Activated CD8-positive, alpha-beta memory T cell treated with anti-CD3 and anti-CD28 coated beads for 24 hours (primary cell): ENCODE measurements at regions not wholly inside any gene's neighbourhood (a gene's known extent, or its start where the extent isn't known, plus 50 kb on each side); places are given as distances from the start of the nearest gene placed in this dataset.
"Not testable (repeated sequence)": the region's sequence is repeated elsewhere in the genome, so short reads cannot be mapped to it uniquely, and the experiment has no call there.

Experiments used
- DNase-seq: peaks from one replicate; pipeline ENCODE4 v3.0.0-alpha.2; 2020

DNA sequence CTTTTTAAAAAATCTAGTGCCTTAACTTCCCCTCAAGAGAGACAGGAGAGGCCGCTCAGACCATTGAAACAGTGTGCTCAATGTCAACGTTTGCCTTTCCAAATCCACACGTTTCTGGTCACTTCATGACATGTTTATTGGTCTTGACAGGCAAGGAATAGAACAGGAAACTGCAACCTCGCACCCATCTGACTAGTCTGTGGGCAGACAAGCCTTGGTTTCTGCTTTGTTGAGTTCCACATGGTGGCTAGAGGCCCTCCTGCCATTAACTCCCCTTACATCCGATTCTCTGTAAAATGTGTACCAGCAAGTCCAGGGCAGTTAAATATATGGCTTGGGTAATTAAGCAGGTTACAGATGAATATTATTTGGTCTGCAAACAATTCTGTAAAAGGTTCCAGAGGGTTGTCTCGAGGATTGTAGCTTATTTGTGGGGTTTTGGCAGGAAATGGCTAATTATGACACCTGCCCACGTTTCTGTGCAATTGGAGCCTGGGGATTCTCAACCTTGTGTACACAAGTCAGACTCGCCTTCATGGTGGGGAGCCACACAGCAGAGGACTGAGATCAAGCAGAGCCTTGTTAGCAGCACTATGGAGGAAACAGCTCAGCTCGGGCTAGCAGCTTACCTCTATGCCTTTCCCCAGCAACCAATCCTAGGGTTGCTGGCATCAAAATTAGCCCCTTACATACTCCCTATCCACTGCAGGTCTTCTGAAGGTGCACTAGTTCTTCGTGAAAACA, 317.5 kb upstream of the IGF1R start:
- DNase-seq: no peak

DNA sequence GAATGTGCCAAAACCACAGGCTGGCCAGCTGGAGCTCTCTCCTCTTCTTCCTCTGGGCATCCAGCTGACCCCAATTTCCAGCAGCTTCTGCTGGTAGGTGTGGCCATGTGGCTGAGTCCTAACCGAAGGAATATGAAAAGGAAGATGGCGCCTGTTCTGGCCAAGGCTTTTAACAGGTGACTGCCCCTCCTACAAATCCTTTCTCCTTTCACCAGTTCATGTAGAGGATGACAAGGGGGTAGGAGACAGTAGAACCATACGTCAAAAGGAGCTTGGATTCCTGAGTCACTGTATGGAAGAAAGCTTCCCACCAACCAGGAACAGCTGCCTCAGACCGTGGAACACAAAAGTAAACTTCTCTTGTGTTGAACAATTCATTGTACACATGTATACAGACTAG, 316.7 kb upstream of the IGF1R start:
- DNase-seq: no peak

DNA sequence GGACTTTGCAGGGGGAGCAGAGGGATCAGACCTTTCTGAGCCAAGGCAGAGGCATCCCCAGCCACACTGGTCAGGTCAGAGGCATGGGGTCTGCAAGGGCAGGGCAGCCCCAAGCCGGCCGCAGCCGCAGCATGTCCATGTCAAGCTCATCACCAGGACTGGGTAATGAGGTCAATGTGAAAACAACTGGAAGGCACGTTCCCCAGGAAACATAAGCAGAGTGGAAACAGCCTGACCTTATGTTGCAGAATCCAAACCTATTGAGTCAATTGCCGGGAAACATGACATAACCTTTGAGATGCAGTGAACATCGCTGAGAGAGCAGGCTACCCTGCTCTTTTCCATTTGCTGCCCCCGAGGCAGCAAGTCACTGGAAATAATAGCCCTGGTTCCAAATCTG, 315.1 kb upstream of the IGF1R start:
- DNase-seq: no peak

DNA sequence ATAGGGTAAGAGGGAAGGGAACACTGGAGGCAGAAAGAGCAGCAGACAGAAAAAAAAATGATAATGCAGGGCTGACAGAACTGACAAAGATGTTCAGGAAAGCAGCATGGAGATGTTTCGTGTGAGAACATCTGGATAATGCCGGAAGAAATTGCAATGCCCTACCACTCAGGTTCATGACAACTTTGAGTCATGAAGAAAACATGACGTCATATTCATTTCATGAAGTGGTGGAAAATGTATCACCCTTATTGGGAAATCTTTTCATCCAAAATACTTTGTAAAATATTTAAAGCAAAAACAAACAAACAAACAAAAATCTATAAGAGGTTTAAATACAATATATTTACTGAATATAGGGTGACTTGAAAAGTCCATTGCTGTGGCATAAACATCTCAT, 305.4 kb upstream of the IGF1R start:
- DNase-seq: no peak

DNA sequence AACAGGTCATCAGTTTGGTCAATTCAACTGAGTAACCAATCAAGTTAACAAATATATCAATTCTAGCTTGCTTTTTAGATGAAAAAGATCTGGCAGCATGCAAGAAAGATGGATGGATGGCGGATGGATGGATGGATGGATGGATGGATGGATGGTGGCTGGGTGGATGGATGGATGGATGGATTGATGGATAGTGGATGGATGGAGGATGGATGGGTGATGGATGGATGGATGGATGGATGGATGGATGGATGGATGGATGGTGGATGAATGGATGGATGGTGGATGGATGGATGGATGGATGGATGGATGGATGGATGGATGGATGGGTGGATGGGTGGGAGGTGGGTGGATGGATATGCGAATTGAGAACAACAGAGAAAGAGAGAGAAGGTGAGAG, 303.7 kb upstream of the IGF1R start:
- no peak for DNase-seq

DNA sequence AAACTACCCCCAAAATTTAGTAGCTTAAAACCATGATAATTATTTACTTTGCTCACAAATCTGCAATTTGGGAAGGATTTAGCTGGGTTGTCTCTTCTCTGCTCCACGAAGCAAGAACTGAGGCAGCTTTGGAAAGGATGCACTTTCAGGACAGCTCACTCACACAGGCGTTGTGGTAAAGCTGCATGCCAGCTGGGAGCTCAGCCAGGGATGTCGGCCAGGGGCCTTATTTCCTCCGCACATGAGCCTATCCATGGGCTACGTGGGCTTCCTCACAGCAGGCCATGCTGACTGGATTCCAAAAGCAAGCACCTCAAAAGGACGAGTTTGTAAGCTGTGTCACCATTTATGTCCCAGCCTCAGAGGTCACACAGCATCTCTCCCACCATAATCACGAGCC, 301.3 kb upstream of the IGF1R start:
- no peak for DNase-seq

DNA sequence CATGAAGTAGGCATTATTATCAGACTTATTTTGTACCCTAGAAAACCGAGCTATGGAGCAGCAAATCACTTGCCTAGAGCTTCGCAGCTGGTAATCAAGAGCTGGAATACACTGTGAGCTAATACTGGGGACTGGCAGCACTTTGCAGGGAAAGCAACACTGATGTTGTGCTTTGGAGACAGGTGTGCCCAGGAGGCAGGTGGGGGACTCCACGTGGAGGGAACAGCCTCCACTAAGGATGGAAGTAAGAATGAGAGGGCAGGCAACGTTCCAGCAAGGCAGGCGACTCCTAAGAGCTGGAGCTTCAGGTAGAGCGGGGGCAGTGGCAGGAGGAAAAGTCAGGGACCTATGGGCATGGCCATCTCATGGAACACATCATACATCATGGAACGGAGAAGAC, 300.5 kb upstream of the IGF1R start:
- DNase-seq: no peak

DNA sequence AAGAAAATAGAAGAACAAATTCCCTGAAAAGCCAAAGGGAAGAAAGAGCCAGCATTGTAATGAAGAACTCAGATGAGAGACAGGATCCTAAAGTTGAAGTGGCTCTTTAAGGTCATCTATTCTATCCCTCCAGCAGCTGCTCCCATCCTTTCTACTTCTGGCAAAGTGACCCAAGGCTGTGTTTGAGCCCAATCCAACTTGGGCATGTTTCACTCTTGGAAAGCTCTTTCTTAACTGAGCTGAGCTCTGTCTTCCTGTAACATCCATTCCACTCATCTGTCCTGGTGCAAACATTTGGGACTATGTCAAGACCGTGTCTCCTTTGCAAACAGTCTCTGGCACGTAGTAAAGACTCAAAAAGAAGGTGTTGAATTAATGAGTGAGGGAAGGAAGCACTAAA, 298.1 kb upstream of the IGF1R start:
- no peak for DNase-seq

DNA sequence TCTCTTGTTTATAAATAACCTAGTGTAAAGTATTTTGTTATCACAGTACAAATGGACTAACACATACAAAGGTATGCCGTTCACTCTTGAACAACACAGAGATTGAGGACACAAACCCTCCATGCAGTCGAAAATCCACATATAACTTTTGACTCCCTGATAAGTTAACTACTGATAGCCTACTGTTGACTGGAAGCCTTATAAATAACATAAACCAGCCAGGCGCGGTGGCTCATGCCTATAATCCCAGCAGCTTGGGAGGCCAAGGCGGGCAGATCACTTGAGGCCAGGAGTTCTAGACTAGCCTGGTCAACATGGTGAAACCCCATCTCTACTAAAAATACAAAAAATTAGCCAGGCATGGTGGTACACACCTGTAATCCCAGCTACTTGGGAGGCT, 290.1 kb upstream of the IGF1R start:
- not testable (repeated sequence) for DNase-seq

DNA sequence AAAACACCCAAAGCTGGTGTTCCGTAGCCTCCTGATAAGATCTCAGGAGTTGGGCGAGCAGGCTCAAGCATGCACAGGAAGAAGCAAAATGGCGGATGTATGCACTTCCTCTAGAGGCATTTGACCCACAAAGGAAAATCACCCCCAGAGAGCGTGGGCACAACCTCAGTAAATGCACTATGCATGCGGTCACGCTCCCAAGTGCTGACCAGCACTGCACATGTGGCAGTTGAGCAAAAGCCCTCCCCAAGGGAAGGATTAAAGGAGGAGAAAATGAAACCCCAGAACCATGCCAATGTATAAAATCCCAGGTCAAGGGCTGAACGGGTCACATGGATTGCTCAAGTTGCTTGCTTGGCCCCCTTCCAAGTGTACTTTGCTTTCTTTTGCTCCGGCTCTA, 289.4 kb upstream of the IGF1R start:
- no peak for DNase-seq

DNA sequence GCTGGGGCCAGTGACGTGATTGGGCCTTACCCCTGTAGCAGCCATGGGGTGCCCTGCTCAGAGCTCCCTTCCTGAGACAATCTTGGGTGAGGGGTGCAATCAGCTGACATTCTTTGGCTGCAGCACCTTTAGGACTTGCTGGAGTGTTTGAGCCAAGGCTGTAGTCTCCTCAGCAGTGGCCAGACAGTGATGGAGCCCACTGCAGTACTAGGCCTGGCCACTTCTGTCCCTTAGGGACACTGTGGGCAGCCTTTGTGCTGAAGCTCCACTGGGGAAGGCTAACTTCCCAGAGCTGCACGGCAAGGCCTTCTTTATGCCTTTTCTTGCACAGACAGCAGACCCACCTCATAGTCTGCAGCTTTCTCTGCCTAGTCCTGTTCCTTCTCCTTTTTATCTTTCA, 284.9 kb upstream of the IGF1R start:
- DNase-seq: no peak

DNA sequence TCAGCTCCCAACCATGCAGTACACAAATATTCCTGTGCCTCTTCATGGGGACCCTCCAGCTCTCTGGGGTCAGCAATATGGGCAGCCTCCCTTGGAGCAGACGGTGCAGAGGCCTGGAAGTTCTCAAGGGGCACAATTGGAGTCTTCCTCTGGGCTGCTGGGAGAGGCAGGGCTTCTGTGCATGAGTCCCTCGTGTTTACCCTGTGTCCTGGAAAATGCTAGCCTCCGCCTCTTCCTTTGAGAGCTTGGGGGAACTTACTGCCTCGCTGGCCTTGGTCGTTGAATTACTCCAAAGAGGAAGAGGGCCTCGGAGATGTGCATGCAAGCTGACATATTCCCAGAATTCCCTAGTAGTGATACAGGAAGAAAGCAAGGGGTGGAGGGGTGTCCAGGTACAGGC, 284.4 kb upstream of the IGF1R start:
- no peak for DNase-seq

DNA sequence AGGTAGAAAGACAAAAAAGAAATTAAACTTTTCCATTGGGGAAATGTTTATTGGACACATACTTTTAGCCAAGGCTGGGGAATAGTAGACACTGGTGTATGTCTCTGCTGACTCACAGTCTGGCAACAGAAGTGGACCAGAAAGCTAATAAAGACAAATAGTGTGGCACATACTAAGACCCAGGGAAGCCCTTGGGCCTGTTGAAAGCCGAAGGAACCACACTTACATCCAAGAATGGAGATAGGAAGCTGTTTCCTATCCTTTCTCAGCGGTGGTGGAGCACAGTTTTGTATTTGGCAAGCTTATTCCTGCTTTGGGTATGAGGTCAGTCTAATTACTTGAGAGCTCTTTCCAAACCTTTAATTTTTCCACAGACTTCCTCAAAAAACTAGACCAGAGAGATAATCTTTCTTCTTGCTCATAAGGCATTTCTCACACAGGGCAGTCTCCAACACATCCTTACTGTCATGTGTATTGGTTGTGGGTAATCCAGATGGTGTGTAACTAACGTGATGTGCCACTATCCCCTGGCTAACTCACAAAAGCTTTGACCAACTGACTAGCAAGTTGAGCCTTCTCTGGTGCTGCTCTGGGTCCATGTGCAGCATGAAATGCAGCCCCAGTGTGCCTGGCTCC, 279.1 kb upstream of the IGF1R start:
- DNase-seq: no peak

DNA sequence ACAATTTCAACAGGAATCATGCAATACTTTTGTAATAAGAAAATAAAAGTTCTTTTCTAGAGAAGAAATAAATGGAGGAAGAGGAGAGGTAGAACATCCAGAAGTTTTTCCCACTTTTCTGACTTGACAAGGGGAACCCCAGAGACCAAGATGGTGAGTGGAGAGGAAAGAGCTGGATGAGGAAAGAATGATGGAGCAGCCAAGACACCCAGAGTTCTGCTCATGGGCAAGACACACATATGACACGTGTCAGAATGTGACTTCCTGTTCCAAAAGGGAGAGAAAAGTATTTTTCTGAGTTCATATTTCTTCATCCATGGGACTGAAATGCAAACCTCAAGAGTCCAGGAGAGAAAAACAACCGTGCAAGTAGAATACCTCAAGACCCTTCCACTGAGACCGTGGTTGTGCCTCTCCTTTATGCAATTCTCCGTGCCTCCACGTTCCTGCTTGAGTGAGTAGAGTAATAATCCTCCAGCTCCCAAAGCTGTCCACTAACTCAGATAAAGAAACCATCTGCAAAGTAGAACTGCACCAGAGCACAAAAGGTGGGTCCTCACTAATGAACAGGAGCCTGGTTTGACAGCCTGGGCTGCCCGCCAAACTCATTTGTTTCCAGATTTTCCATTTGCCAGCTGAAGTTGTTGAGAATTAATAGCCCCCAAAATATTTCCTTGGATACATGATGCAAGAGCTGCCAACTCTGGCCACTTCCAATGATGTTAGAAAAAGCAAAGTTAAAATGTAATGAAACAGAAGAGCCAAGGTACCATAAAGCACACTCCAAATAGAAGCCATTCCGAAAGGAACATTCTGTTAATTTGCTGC, 272.6 kb upstream of the IGF1R start:
- no peak for DNase-seq

DNA sequence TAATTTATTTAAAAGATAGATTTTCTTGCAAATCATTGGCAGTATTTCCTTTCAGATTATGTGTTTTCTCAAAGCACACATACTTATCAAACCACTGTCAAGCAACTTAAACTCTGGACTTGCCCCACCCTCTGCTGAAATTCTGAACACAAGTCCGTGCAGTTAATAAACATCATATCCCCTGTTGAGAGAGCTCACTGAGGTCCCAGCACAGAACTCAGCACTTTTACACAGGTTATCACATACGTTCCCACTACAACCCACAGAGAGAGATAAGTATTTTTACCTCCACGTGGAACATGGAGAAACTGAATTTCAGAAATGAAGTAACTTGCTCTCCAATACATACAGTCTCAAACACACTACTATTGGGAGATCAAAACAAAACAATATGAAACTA, 267.6 kb upstream of the IGF1R start:
- DNase-seq: no peak

DNA sequence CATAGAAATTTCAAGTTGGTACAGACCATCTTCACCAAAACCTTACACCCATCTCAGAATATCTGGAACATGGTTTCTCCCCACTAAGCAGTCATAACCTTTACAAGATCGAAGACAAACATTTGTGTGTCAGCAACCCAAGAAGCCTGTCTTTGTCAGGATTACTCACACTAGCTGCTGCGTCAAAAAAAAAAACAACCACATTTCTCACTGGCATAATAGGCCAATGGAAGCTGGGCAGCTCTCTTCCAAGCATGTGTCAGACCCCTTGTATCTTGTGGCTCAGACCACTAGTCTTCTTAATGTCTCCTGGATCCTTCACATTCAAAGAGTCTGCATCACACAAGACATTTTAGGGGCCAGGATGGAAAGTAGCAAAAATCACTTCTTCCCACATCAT, 266.9 kb upstream of the IGF1R start:
- no peak for DNase-seq

DNA sequence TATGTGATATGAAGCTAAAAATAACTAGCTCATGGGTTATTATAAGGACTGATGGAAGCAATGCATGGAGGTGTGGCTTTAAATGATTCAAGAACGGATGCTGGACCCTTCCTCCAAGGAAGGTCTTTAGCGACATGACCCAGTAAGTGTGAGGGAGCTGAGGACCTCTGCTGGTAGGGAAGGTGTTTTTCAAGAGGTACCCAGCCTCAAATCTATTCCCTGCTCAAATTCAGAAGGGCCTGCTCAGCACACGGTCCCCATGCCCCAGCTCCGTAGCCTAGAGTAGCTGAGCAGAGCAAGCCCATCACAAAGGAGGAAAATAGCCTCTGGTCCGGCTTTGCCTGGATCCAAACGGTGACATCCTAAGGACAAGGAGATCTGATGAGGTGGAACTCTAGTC, 266.2 kb upstream of the IGF1R start:
- DNase-seq: no peak

DNA sequence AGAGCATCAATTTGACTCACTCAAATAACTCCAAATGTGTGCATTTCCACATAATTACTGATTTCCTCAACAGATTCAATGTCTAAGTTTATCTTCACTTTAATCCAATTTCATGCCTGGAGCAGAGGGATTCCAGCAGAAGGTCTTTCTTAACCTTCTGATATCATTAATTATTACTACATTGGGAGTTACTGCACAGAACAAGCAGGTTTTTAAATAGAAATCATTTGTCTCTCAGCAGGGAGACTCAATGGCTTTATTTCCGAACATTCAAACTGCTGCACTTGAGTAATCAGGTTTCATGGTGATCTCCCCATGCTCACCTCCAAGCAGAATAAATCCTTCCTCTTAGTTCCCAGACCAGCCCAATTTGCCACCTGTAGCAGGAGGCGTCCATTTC, 264.8 kb upstream of the IGF1R start:
- no peak for DNase-seq

DNA sequence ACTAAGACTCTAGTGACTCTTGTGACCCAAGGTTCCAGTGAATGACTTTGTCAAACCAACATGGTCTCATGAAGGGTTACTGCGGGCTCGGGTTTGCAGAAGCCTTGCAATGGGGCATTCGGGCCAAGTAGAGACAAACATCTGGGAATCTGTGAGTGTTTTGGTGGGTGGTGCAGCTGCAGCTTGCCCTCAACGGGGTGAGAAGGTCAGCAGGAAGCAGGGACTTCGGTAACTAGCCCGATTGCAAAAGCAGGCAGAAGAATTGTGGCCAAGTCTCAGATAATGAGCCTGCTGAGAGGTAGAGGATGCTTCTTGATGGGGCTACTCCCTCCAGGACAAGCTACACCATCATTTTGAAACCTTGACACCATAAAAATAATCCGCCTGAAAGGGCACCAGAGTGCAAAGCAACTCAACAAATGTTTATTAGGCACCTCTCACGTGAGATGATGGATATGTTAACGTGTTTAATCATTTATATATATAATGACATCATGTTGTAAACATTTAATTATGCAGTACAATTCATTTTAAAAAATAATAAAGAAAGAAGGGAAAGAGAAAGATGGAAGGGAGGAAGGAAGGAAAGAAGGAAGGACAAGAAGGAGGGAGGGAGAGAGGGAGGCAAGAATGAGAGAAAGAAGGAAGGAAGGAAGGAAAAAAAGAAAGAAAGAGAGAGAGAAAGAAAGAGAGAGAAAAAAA, 263.9 kb upstream of the IGF1R start:
- DNase-seq: no peak

DNA sequence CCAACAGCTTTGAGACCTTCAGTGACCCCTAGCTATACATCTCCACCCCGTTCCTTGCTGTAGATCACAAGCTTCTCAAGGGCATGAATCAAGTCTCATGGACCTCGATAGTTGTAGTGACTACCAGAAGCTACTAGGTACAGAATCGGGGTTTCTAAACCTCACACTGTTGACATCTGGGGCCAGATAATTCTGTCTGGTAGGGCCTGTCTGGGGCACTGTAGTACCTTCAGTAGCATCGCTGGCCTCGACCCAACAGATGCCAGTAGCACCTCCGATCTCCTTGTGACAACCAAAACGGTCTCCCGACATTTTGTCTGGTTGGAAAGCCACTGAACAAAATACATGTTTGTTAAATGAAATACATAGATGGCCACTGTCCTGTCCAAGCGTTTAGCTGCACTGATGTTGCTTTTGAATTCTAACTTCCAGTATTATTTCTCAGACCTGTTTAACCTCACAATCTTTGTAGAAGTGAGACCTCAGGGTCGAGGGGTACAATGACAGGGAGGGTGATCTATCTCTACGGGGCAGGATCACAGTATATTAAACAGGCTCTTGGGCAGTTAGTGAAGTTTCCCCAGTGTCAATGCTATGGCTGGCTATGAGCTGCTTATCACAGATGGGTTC, 262.5 kb upstream of the IGF1R start:
- DNase-seq: no peak

DNA sequence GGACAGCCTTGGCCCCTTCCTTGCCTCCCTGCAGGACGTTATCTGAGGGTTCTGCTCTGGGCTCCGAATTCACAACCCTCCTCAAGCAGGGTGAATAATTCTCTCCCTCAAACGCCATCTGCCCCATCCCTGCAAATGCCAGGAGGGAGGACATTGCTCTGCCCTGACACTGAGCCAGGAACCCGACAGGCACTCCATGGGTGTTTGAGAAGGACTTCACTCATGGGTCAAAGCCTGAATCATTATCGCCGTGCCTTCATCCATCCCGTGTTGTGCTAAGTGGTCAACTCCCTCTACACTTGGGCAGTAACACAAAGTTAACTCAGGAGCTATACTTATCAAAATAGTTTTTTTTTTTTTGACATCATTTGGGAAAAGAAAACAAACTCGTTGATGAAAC, 261.8 kb upstream of the IGF1R start:
- no peak for DNase-seq

DNA sequence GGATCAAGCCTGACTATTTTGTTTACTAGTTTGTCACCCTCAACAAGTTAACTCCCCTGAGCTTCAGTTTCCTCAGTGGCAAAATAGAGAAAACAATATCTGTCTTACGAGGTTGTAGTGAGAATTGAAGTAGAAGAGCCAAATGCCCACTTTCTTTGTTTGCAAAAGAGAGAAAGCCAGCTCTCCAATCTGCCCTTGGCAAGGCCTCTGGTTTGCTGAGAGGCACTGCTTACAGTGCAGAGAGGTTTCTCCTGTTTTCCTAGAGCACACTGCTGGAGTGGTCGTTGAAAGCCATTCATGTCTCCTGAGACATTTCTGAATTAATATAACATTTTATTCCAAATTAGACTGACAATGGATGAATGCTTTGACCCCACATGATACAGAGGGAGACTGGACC, 260.5 kb upstream of the IGF1R start:
- no peak for DNase-seq

DNA sequence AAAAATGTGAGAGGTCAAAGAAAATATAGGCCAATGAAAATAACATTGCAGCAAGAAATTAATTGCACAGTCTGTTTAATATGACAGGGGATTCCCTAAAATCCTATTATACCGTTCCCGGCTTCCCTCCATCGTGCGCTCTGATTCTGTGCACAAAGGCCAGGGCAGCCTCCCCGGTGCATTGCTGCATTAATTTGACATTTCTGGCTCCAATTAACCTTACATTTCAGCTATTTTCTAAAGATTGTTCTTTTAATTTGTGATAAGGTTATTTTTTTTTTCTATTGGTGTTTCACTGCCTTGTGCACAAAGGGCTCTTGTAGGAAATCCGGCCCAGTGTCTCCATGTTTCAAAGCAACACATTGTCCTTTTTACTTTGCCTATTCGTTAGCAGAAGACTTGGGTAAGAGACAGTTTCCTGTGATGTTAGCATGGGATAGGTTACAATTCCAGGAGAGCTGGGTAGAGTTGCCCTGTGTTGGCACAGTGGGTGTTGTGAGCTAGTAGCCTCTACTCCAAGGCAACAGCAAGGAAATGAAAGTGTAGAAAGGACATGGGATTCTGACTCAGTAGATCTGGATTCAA, 257.3 kb upstream of the IGF1R start:
- DNase-seq: no peak
